OCI-LY7 (cell line): ENCODE measurements at regions not wholly inside any gene's neighbourhood (a gene's known extent, or its start where the extent isn't known, plus 50 kb on each side); places are given as distances from the start of the nearest gene placed in this dataset.
"Not testable (repeated sequence)": the region's sequence is repeated elsewhere in the genome, so short reads cannot be mapped to it uniquely, and the experiment has no call there.

Experiments used
- BruUV-seq: library from RNA; stranded (reverse); fragments of 400-500 nt; replicated peaks from 2 replicates; lab custom pipeline; 2021; lab: Mats Ljungman, UMichigan
- CTCF ChIA-PET: fragments of 300-600 bp; sonication (Branson Sonifier 250); formaldehyde crosslinking; loops from one replicate; lab custom pipeline; 2022; ENCODE audit warnings: antibody characterized with exemption; ENCODE audit not compliant: unreplicated experiment; lab: Charles Lee
- POLR2A ChIA-PET: fragments of 300-600 bp; sonication (Branson Sonifier 250); formaldehyde crosslinking; loops from one replicate; lab custom pipeline; 2022; ENCODE audit warnings: antibody characterized with exemption; lab: Charles Lee
- DNase-seq: peaks from one replicate; pipeline ENCODE4 v3.0.0-alpha.2; 2015; ENCODE audit warnings: low spot score
- H2AFZ ChIP-seq: fragments of 200-600 bp; sonication (generic), shearing (Covaris generic); 2 replicates; pipeline ENCODE4 v1.6.1; 2014; ENCODE audit warnings: mild to moderate bottlenecking, antibody characterized with exemption, low read length, moderate library complexity
- H3K27ac ChIP-seq: fragments of 200-600 bp; sonication (generic); 2 replicates; pipeline ENCODE4 v1.5.1; 2014; ENCODE audit warnings: mixed run types, low read depth, mild to moderate bottlenecking, moderate library complexity, low read length, inconsistent platforms; ENCODE audit not compliant: poor library complexity, severe bottlenecking
- H3K36me3 ChIP-seq: fragments of 200-600 bp; sonication (generic); 2 replicates; pipeline ENCODE4 v1.6.1; 2014; ENCODE audit warnings: mild to moderate bottlenecking, antibody characterized with exemption, low read length, moderate library complexity, mixed read lengths; ENCODE audit not compliant: insufficient read depth
- H3K4me1 ChIP-seq: fragments of 200-600 bp; sonication (generic); 2 replicates; pipeline ENCODE4 v1.5.1; 2014; ENCODE audit warnings: mild to moderate bottlenecking, low read length; ENCODE audit not compliant: insufficient read depth, poor library complexity, severe bottlenecking
- H3K4me2 ChIP-seq: fragments of 200-600 bp; sonication (generic); 2 replicates; pipeline ENCODE4 v1.6.1; 2014; ENCODE audit warnings: mild to moderate bottlenecking, low read length
- H3K4me3 ChIP-seq: fragments of 200-600 bp; sonication (generic); 2 replicates; pipeline ENCODE4 v1.5.1; 2014; ENCODE audit warnings: mild to moderate bottlenecking, low read depth, low read length; ENCODE audit not compliant: poor library complexity, severe bottlenecking
- H3K79me2 ChIP-seq: fragments of 200-600 bp; sonication (generic); 2 replicates; pipeline ENCODE4 v1.6.1; 2016; ENCODE audit warnings: low read depth, mild to moderate bottlenecking, low read length, moderate library complexity, mixed read lengths; ENCODE audit not compliant: insufficient read depth
- H3K9me2 ChIP-seq: fragments of 200-600 bp; sonication (generic); 2 replicates; pipeline ENCODE4 v1.6.1; 2016; ENCODE audit warnings: mild to moderate bottlenecking, low read length, mixed read lengths; ENCODE audit not compliant: insufficient read depth
- H3K9me3 ChIP-seq: fragments of 200-600 bp; sonication (generic); 2 replicates; pipeline ENCODE4 v1.6.1; 2014; ENCODE audit warnings: mild to moderate bottlenecking, mixed run types, low read length, mixed read lengths
- H4K20me1 ChIP-seq: fragments of 200-600 bp; sonication (generic); 2 replicates; pipeline ENCODE4 v1.6.1; 2014; ENCODE audit warnings: mild to moderate bottlenecking, antibody characterized with exemption, low read length, moderate library complexity, mixed read lengths; ENCODE audit not compliant: insufficient read depth
- EZH2phosphoT487 ChIP-seq: fragments of 200-600 bp; sonication (generic); IDR thresholded peaks from 2 replicates; pipeline ENCODE4 v1.6.1; 2018; ENCODE audit warnings: low read depth, borderline replicate concordance, mild to moderate bottlenecking, mixed run types, antibody characterized with exemption, low read length, moderate library complexity, mixed read lengths
- intact Hi-C: fragments of 100-400 bp; cut with micrococcal nuclease; formaldehyde crosslinking; loops from one replicate; pipeline ENCODE4 v1.10.0; 2022; ENCODE audit not compliant: unreplicated experiment
- TF ChIP-seq, protein P1 (sequence below): fragments of 200-600 bp; sonication (generic); conservative IDR thresholded peaks from 2 replicates; pipeline ENCODE4 v1.5.1; 2014; ENCODE audit warnings: mild to moderate bottlenecking, antibody characterized with exemption, low read length, moderate library complexity, mixed read lengths

DNA sequence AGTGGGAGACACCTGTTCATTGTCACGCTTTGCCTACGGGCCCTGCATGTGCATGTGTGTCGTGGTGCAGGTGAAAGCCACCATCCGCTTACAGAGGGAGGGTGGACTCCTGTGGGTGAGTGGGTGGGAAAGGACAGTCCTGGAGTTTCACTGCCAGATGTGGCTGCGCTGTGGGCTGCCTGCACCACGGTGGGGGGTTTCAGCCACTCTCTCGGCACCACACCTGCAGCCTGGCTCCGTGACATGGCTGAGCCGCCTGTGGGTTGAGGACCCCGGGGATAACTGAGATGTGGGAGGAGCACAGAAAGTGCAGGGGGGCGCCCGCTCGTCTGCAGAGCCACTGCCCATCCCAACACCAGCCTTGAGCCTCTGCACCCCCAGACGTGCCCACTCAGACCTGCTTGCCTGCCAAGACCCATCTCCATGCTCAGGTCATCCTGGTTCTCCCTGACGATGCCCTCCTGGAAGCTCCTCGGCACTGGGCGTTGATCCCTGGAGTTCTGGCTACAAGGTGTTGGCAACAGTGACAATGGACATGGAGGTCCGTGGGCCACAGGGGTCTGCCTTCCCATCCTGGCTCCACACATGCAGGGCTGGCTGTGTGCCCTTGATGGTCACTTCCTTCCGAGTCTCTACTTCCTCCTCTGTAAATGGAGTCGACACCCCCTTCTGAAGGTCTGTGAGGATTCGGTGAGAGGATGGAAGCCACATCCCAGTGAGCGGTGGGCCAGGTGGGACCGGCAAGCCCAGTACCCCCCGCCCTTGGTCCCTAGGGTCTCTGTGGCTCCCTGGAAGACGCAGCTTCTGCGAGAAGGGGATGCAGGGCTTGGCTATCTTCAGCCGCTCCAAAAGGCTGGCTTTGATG, 1007.0 kb downstream of the BRD1 start:
- H3K36me3 ChIP-seq: no peaks in the 10 kb centered on the region
- H3K4me2 ChIP-seq: no peak overlapping the region
- no peak for TF ChIP-seq EZH2phosphoT487
- TF ChIP-seq, protein P1, sequence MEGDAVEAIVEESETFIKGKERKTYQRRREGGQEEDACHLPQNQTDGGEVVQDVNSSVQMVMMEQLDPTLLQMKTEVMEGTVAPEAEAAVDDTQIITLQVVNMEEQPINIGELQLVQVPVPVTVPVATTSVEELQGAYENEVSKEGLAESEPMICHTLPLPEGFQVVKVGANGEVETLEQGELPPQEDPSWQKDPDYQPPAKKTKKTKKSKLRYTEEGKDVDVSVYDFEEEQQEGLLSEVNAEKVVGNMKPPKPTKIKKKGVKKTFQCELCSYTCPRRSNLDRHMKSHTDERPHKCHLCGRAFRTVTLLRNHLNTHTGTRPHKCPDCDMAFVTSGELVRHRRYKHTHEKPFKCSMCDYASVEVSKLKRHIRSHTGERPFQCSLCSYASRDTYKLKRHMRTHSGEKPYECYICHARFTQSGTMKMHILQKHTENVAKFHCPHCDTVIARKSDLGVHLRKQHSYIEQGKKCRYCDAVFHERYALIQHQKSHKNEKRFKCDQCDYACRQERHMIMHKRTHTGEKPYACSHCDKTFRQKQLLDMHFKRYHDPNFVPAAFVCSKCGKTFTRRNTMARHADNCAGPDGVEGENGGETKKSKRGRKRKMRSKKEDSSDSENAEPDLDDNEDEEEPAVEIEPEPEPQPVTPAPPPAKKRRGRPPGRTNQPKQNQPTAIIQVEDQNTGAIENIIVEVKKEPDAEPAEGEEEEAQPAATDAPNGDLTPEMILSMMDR: no peak
- no peaks in the 10 kb centered on the region for H3K9me2 ChIP-seq
- intact Hi-C loops: no loop called here
- ChIA-PET CTCF (interaction anchor here (0.6 kb wide), 1 partner anchor 203 kb away, joined by 4 read pairs; no protein-coding TSS in a partner anchor), POLR2A (no interaction called here)
- no peak overlapping the region for H3K4me3 ChIP-seq
- no peak for DNase-seq
- H2AFZ ChIP-seq: no peak overlapping the region
- no peaks in the 10 kb centered on the region for H3K79me2 ChIP-seq
- no peaks in the 10 kb centered on the region for H4K20me1 ChIP-seq
- no peaks in the 10 kb centered on the region for H3K9me3 ChIP-seq
- H3K4me1 ChIP-seq: no peaks in the 10 kb centered on the region
- no TSS peak for BruUV-seq
- H3K27ac ChIP-seq: no peak overlapping the region

DNA sequence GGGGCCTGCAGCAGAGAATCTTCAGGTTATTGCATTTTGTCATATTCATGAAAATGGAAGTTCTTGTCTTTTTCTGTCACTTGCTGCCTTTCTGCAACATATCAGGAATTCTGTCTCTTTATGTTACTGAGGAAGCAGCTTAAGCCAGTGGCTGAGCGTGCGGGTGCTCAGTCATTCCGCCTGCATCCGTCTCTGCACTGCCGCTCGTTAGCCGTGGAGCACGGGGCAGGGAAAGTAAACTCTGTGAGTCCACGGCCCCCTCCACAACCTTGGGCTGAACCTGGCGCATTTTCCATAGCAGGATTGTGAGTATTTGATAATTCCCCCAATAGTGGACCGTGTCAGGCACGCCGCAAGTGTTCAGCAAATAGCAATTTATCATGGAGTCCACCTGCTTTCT, 1007.7 kb downstream of the BRD1 start:
- no peak overlapping the region for H3K4me2 ChIP-seq
- H3K4me3 ChIP-seq: no peak overlapping the region
- intact Hi-C loops: no loop called here
- POLR2A ChIA-PET: no interaction called here
- BruUV-seq: no TSS peak
- DNase-seq: no peak
- CTCF ChIA-PET: no interaction called here
- H3K36me3 ChIP-seq: no peaks in the 10 kb centered on the region
- H4K20me1 ChIP-seq: no peaks in the 10 kb centered on the region
- TF ChIP-seq, protein P1: no peak
- no peak for TF ChIP-seq EZH2phosphoT487
- H3K79me2 ChIP-seq: no peaks in the 10 kb centered on the region
- H3K9me2 ChIP-seq: no peaks in the 10 kb centered on the region
- H3K9me3 ChIP-seq: no peaks in the 10 kb centered on the region
- H2AFZ ChIP-seq: no peak overlapping the region
- no peak overlapping the region for H3K27ac ChIP-seq
- H3K4me1 ChIP-seq: no peaks in the 10 kb centered on the region

DNA sequence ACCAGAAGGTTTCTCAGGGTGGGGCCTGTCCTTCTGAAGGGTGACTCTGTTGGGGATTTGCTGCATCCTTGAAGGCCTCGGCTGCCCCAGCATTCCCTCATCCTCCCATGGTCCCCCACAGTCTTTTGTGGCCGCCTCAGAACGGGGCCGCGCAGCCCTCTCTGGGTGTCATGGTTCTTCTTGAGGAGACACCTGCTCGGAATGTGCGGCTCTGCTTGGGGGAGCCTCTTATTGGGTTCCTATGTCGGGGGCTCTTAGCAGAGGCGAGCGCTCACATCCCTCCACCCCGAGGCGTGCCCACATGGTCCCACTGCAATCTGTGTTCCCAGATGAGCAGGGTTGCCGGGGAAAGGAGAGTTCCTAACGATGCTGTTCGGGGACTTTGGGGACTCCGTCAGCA, 1008.4 kb downstream of the BRD1 start:
- ChIA-PET POLR2A (no interaction called here), CTCF (no interaction called here)
- Histone ChIP-seq H3K79me2 (no peaks in the 10 kb centered on the region), H4K20me1 (no peaks in the 10 kb centered on the region), H3K9me3 (no peaks in the 10 kb centered on the region), H3K4me1 (no peaks in the 10 kb centered on the region), H2AFZ (no peak overlapping the region), H3K27ac (no peak overlapping the region), H3K4me2 (no peak overlapping the region), H3K9me2 (no peaks in the 10 kb centered on the region), H3K36me3 (no peaks in the 10 kb centered on the region), H3K4me3 (no peak overlapping the region)
- no TSS peak for BruUV-seq
- intact Hi-C loops: no loop called here
- DNase-seq: no peak
- no peak for TF ChIP-seq EZH2phosphoT487
- TF ChIP-seq, protein P1: no peak

DNA sequence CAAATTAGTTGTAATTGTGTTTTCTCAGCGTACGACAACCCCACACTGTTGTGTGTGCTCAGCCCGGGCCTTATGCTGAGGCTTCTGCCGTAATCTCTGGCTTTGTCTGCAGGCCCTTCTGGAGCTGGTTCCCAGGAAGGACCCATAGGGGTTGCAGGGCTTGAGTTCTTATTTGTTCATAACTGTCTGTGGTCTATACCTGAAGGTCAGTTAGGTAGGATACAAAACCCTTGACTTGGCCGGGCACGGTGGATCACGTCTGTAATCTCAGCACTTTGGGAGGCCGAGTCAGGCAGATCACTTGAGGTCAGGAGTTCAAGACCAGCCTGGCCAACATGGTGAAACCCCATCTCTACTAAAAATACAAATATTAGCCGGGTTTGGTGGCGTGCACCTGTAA, 1010.2 kb downstream of the BRD1 start:
- DNase-seq, POLR2A ChIA-PET, H3K79me2 ChIP-seq, H4K20me1 ChIP-seq, intact Hi-C loops, CTCF ChIA-PET, H3K9me2 ChIP-seq, H3K9me3 ChIP-seq, H2AFZ ChIP-seq, H3K4me3 ChIP-seq, BruUV-seq, H3K27ac ChIP-seq, H3K36me3 ChIP-seq, H3K4me1 ChIP-seq, H3K4me2 ChIP-seq: not testable (repeated sequence)
